B cell (primary cell): ENCODE measurements at regions not wholly inside any gene's neighbourhood (a gene's known extent, or its start where the extent isn't known, plus 50 kb on each side); places are given as distances from the start of the nearest gene placed in this dataset.

ENCODE experiments used
- EZH2 ChIP-seq: IDR thresholded peaks from 2 replicates; pipeline ENCODE4 v1.6.1; 2012; ENCODE audit warnings: borderline replicate concordance, low read depth, mild to moderate bottlenecking, moderate library complexity, low read length; ENCODE audit not compliant: insufficient read depth, poor library complexity, severe bottlenecking
- TF ChIP-seq, protein P1 (sequence below): fragments of 200-600 bp; IDR thresholded peaks from one replicate; pipeline ENCODE4 v1.8.0; 2022; ENCODE audit warnings: antibody characterized with exemption, mild to moderate bottlenecking

DNA sequence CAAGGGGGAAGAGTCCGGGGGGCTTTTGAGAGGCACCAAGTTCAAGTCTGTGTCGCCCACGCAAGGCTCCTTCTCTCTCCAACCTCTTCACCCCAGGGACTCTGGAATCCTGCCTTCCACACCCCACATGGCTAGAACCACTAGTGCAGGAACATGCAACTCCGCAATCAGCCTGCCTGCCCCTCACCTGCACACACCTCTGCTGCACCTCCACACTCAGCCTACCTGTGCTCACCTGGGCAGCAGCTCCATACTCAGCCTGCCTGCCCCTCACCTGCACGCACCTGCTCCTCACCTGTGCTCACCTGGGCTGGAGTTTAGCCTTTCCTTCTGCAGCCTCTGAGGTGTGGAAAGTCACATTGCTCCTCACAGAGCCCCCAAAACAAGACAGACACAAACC is 277.4 kb downstream of the NDUFA10 start:
- no peak for TF ChIP-seq EZH2
- TF ChIP-seq, protein P1, sequence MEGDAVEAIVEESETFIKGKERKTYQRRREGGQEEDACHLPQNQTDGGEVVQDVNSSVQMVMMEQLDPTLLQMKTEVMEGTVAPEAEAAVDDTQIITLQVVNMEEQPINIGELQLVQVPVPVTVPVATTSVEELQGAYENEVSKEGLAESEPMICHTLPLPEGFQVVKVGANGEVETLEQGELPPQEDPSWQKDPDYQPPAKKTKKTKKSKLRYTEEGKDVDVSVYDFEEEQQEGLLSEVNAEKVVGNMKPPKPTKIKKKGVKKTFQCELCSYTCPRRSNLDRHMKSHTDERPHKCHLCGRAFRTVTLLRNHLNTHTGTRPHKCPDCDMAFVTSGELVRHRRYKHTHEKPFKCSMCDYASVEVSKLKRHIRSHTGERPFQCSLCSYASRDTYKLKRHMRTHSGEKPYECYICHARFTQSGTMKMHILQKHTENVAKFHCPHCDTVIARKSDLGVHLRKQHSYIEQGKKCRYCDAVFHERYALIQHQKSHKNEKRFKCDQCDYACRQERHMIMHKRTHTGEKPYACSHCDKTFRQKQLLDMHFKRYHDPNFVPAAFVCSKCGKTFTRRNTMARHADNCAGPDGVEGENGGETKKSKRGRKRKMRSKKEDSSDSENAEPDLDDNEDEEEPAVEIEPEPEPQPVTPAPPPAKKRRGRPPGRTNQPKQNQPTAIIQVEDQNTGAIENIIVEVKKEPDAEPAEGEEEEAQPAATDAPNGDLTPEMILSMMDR = no peak
